GM21529 (cell line): ENCODE measurements at regions not wholly inside any gene's neighbourhood (a gene's known extent, or its start where the extent isn't known, plus 50 kb on each side); places are given as distances from the start of the nearest gene placed in this dataset.
"Not testable (repeated sequence)": the region's sequence is repeated elsewhere in the genome, so short reads cannot be mapped to it uniquely, and the experiment has no call there.

ENCODE experiments used
- ATAC-seq: cut with Tn5 transposase; IDR thresholded peaks from one replicate; pipeline ENCODE4 v1.9.1; 2021; ENCODE audit not compliant: unreplicated experiment

DNA sequence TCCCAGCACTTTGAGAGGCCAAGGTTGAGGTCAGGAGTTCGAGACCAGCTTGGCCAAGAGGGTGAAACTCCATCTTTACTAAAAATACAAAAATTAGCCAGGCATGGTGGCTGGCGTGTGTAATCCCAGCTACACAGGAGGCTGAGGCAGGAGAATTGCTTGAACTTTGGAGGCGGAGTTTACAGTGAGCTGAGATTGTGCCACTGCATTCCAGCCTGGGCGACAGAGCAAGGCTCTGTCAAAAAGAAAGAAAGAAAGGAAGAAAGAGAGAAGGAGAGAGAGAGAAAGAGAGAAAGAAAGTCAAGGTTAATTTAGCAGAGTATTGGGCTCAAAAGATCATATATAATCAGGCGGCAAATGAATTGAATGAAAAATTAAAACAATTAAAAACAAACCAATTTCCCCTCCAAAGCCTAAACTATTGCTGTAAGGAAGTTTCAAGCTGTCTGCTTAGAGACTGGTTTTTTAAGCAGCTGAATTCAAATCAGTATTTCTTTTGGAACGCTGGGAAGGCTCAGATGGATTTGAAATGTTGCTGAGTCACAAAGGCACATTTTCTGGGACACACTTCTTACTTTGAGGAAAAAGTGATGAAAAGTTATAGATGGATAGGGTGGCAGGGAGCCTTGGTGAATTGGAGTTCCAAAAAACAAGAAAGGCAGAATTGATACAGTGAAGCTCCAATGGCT lies 81.3 kb upstream of the BHLHE40 start:
- ATAC-seq: no peak

DNA sequence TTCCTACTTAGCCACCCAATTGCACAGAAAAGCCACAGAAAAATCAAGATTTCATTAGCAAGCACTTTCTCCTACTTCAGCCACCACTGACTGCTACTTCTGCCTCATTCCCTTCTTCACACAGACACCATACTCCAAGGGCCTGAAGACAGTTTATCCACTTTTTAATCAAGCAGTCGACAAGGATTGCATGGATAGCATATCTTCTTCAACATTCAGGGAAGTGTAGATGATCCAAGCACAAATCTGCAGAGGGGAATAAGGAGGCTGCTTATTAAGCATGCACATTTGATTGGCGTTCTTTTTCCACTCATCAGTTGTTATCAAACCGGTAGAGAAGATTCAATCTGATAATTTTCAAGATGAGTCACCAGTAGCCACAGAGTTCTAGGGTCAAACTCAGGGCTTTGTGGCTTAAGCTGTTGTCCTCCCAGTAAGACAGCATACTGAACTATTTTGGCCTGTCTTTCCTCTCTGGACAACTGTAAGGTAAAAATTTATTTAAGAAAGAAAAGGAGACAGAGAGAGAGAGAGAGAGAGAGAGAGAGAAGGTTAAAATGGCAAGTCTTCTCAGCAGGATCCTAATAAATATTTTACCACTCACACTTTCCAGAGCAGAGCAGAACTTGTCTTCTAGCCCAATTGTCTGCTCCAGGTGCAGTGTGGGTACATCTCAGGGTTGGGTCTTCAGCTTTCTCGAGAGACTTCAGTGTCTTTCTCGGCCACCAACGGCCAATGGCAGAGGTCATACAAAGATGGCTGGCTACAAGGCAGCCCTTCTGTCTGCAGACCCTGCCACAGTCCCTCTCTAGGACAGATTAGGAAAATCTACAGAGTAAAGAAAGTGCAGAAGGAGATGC lies 80.6 kb upstream of the BHLHE40 start:
- ATAC-seq: peak; percentile 98

DNA sequence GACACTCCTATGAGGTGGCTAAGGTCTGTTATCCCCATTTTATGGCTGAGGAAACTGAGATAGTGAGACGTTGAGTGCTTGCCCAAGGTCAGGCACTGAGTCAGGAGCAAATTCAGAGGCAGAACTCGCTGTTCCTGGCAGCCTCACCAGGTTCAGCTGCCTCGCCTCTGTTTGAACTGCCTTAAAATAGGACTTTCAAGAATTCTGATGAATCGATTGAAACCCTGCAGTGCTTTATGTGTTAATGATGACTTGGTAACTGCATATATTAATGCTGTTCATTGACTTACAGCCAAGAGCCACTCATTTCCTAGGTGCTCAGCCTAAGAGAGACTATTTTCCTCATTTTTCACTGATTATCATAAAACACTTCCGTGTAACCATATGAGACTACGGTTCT lies 79.5 kb upstream of the BHLHE40 start:
- no peak for ATAC-seq

DNA sequence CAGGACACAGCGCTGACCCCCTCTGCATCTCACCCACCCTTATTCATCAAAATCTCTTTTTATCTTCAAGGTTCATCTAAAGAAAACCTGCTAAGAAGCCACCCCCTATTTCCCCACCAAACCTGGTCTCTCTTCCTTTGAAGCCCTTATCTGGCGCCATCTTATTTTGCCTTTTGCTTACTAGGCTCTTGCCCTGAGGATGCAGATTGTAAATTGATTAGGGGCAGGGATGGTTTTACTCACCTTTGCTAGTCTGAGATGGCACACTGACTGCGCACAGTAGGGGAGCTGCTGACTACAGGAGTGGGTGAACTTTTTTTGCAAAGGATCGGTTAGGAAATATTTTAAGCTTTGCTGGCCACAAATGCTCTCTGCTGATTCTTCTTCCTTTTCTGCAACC lies 78.9 kb upstream of the BHLHE40 start:
- ATAC-seq: no peak

DNA sequence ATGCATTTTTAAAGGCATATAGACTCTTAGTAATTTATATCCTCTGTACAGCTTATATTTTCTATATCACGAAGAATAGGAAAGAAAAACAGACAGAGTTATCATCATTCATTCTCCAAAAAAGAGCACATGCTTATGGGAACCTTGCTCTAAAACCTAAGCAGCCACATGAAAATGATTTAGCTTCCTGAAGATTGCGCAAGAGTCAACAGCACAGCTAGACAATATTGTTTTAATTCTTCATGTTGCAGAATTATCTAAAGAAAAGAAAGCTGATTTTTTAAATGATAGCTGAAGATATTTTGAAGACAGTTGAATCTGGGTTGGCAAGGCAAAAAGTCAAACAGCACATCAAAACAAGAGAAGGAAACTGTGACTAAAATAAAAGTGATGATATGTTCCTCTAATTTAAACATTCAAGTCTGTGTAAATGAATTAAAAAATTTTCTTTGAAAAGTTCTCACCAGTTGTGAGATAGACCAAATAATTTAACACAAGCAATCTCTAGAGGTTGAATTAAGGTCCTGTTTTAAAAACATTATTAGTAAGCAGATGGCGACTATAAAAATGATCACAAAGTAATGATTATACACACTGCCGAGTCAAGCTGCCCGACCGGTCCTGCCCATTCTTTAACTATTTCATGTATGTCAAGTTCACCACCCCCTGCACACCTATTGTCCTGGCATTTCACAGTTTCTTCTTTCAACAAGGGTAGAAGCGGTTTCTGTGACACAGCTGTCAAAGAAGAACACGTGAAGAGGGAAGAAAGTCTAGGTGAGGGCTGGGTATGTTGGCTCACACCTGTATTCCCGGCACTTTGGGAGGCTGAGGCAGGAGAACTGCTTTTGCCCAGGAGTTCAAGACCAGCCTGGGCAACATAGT lies 74.2 kb upstream of the BHLHE40 start:
- ATAC-seq: no peak

DNA sequence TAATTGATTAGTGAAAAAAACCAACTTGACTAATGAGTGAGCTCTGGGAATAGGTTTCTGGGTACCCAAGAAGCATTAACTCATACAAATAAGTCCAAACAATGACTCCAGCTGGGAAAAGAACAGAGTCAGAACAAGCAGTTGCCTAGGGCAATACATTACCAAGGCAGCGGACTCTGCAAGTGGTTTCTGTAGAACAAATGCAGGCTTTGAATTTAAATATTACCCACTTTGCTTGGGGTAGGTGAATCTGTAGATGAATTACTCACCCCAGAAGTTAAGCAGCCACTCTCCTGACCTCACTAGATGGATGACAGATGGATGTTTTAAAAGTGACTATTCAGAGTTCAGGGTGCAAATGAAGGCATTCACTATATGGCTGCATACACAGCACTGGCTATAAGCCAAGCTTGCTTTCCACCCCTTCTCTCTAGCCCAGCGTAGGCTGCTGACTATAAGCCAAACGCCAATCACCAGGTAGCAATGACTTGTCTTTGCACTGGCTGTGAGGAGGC lies 73.1 kb upstream of the BHLHE40 start:
- ATAC-seq: no peak

DNA sequence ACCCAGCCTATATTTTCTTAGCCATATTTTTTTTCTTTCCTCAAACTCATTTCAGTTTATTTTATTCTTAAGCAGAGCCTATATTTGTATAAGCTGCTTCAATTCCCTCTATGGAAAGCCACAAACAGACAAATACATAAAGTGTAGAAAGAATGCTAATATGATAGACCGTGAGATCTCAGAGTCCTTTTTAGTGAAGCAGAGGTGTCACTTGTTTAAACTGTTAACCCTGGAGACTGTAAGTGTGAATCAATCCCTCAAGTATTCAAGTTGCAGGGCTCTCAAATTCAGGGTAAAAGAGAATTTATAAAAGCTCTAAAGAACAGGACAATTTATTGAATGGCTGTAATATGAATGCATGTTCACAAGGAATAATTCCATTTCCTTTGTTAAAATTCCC lies 72.2 kb upstream of the BHLHE40 start:
- no peak for ATAC-seq

DNA sequence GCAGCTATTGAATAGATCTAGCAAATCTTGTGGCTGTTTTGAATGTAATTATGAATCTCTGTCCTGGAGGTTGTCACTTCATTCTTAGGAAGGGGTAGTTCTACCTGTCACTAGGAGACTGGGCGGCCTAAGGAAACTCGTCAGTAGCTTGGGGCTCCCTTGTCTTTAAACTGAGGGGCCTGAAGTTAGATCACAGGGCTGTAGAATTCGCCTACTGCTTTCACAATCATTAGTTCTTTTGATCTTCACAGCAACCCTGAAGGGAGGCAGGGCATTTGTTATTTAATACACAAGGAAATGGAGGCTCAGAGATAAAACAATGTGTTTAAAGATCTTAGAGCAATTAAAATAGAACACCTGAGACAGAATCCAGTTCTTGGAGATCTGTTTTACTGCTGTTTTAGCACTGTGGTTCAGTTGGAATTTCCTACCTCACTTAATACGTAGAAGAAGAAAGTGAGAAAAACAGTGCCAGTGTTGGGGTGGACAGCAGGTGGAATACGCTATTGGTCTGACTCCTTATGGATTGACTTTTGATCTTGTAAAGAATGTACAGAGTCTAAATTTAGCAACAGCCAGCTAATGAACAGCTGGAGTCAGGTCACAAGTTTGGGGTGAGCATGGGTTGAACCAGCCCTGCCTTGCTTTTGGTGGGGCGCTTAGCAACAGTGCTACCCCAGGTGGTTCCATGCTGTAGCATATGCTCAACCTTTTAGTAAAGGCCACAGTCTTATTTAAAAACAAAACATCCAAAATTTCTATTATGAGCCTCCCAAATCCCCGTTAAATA lies 71.4 kb upstream of the BHLHE40 start:
- no peak for ATAC-seq

DNA sequence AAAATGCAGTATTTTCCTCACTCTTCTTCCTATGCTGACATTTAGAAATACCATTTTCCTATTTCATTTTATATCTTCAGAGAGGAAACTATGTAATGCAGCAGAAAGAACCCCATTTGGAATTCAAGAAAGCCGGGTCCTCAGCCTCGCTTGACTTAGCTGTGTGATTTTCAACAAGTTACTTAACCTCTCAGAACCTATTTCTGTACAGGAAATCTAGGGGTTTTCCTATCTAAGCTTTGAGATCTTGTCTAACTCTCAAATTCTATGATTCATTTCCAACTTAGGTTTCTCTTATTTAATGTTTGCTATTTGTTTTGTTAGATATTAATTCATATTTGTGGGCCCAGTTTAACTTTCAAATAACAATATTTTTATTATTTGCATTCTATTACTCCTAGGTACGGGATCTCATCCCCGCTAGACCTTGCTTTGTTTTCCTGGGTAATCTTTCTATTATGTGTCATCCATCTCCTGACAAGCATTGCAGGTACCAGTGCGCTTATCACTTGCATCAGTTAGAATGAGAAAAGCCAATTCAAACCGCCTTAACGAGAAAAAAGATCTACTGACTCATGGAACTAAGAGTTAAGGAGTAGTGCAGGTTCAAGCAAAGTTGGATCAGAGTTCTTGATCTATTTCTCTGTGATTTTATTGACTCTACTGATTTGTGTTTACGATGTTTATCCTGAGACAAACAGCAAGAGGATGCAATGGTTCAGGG lies 70.6 kb upstream of the BHLHE40 start:
- no peak for ATAC-seq

DNA sequence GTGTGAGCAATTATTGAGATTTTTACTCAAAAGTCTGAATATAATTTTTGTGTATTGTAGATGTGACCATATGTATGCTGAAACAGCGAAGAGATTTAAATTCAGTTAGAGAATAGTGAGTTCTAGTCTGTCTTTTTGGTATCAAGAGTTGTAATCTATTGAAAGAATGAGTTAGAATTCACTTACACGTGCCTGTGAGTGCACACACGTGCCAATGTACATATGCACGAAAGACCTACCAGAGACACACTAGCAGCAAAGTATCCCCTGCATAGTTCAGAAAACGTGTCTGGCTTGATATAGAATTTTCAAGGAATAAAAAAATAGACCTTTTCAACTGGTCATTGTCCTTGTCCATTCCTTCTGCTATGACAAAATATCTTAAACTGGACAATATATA lies 64.8 kb upstream of the BHLHE40 start:
- ATAC-seq: no peak

DNA sequence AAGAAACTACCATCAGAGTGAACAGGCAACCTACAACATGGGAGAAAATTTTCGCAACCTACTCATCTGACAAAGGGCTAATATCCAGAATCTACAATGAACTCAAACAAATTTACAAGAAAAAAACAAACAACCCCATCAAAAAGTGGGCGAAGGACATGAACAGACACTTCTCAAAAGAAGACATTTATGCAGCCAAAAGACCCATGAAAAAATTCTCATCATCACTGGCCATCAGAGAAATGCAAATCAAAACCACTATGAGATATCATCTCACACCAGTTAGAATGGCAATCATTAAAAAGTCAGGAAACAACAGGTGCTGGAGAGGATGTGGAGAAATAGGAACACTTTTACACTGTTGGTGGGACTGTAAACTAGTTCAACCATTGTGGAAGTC lies 57.6 kb upstream of the BHLHE40 start:
- not testable (repeated sequence) for ATAC-seq

DNA sequence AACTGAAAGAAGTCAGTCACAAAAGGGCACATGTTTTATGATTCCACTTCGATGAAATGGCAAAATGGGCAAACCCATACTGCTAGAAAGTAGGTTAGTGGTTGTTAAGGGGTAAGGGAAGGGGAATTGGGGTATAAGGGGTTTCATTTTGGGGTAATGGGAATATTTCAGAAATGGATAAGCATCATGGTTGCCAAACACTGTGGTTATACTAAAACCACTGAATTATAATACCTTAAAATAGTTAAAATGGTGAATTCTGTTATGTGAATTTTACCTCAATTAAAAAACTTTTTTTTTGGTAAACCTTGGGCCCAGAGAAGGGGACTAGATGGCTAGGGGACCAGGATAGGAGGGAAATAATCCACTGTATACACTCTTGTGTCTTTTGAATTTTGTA lies 52.3 kb upstream of the BHLHE40 start:
- ATAC-seq: no peak

DNA sequence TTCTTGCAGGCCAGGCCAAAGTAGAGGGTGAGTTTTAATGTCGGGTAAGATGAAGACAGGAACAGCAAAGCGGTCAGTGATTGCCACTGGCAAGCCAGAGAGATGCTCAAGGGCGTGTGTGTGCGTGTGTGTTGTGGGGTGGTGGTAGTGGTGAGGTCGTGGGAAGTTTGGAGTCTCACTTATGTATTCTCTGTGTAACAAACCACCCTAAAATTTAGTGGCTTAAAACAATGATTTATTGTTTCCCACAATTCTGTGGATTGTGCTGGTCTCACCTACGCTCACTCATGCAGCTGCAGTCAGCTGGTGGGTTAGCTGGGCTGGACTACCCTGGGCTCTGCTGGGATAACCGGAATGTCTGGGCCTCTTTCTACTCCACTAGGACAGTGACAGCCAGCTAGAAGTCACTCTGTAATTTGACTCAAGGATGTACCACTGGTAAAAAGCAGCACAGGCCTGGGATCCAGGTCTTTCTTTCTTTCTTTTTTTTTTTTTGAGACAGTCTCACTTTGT lies 50.9 kb upstream of the BHLHE40 start:
- ATAC-seq: peak; percentile 18
